ENCODE measurements at regions not wholly inside any gene's neighbourhood (a gene's known extent, or its start where the extent isn't known, plus 50 kb on each side); places are given as distances from the start of the nearest gene placed in this dataset.

DNA sequence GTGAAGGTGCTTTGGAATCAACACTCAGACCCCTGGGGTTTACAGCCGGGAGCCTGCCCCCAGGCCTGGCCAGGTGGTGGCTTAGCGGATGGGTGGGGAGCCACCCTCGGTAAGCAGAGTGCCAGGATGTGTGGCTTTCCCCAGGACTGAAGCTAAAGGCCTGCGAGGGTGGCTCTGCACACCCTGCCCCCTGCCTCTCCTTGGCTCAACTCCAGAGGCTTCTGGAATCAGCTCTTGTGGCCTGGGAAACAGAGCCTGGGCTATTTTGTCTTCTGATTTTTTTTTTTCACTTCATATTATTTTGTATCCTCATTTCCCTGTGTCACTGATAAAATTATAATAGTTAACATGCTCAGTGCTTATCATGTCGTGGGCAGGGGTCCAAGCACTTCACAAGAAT, 79.8 kb downstream of the RHOB start:
- no peaks in the 10 kb centered on the region for H3K36me3 ChIP-seq
- no peaks in the 10 kb centered on the region for H3K27me3 ChIP-seq (replicated peaks)
- no peak for DNase-seq (ENCODE audit: low read depth in 1 of 2, low spot score in 2 of 2)
- no peak overlapping the region for H3K4me3 ChIP-seq
- peaks cover 29% of the 10 kb centered on the region for H3K4me1 ChIP-seq (replicated peaks)
- H3K27ac ChIP-seq, result no peak overlapping the region
- no peaks in the 10 kb centered on the region for H3K9me3 ChIP-seq (replicated peaks)

DNA sequence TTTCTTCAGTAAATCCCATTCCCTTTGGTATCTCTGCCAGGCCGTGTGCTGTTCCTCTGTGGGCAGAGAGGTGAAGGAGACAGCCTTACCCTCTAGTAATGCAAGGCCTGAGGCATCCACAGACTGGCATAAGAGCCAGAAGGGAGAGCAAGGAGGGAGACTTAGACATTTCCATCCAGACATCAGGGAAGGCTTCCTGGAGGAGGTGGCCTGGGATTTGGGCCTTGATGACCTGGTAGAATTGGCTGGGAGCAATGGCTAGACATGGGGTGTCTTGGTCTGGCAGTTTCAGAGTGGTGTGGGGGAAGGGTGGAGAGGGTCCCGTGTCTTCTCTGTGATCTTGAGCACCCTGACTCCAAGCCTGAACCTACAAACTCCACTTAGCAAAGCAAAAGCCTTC, 81.8 kb downstream of the RHOB start:
- no peaks in the 10 kb centered on the region for H3K9me3 ChIP-seq (replicated peaks)

DNA sequence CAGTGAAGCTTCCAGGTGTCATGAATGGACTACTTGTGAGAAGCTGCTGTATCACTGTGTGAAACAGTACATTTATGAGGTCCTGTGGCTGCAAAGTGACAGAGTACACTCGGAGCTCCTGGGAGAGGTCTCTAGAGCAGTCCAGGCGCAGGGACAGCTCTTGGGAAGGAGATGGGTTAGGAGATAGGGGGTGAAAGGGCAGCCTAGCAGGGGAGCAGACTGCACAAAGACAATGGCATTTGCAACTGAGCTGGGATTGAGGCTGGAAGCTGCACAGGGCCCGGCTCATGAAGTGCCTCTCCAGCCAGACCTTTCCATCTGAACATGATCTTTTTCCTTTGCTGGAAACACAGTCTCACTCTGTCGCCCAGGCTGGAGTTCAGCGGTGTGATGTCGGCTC, 83.6 kb downstream of the RHOB start:
- no peak overlapping the region for H3K27ac ChIP-seq
- H3K27me3 ChIP-seq (replicated peaks), result no peaks in the 10 kb centered on the region
- no peak for DNase-seq (ENCODE audit: low read depth in 1 of 2, low spot score in 2 of 2)
- peaks cover 15% of the 10 kb centered on the region for H3K4me1 ChIP-seq (replicated peaks)
- H3K36me3 ChIP-seq, result no peaks in the 10 kb centered on the region
- no peak overlapping the region for H3K4me3 ChIP-seq
- H3K9me3 ChIP-seq (replicated peaks), result no peaks in the 10 kb centered on the region

More for the DNA sequence above, 81.8 kb downstream of the RHOB start:
- no peak for DNase-seq (ENCODE audit: low read depth in 1 of 2, low spot score in 2 of 2)
- Histone ChIP-seq H3K27me3 (replicated peaks) (no peaks in the 10 kb centered on the region), H3K27ac (no peak overlapping the region), H3K36me3 (no peaks in the 10 kb centered on the region), H3K4me1 (replicated peaks) (peaks cover 29% of the 10 kb centered on the region), H3K4me3 (no peak overlapping the region)

DNA sequence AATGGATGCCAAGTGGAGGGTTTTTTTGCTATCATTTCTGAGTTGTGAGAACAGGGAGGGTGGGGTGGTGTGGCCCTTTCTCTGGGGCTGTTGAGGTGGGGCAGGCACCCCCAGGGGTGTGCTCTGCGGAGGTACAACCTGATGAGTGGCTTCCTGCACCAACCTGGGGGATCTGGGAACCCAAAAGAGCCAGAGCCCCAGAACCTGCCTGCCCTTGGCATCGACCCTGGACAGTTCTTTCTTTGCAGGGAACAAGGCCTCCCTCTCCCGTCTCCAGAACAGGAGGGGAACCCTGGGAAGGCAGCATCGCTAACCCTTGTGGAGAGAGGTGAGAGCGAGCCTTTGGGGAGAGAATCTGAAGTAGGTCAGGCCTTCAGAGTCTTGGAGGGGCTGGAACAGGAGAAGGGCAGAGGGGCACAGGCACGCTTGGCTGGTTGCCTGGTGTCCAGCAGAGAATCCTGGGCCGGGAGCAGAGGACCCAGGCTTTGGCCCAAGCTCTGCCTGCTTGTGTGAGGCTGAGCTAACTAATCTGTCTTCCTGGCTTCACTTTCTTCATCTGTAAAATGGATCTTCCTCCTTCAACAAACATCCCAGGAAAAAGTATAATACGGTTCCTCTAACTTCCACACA, 84.9 kb downstream of the RHOB start:
- Histone ChIP-seq H3K36me3 (no peaks in the 10 kb centered on the region), H3K4me3 (no peak overlapping the region), H3K4me1 (replicated peaks) (peaks cover 5% of the 10 kb centered on the region; the same call in 1 of the 2 replicates), H3K9me3 (replicated peaks) (no peaks in the 10 kb centered on the region), H3K27me3 (replicated peaks) (no peaks in the 10 kb centered on the region), H3K27ac (no peak overlapping the region)
- DNase-seq (ENCODE audit: low read depth in 1 of 2, low spot score in 2 of 2), result no peak

DNA sequence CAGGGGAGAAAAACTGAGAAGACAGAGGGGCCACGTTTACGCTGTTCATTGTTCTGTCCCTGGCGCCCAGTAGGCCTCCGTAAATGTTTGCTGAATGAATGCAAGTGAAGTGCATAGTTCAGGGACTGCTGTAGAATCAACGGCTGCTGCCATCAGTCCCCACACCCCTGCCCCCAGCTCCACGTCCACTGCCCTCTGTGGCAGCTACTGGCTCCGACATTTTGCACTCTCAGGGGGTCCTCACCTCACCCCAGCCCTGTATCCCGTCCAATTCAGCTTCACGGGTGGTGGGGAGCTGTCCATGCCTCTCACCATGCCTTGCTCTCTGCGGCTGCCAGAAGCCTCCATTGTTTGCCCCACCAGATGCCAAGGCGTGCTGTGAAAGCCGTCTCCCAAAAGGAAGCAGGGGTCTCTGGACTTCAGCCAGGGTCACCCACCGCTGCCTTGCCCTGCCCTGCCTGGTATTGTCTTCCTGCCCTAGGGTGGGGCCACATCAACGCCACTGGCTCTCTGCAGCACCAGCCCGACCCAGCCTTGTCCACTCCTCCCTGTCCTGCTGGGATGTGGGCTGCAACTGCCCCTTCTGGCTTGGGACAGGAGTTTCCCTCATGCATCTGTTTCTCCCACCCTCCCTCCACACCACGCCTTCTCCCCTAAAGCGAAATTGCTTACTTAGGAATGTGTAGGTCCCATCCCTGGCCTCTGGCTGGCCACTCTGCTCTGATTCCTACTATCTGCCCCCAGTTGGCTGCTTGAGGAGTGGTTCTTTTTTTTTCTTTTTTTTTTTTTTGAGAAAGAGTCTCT, 86.0 kb downstream of the RHOB start:
- H3K4me3 ChIP-seq, result no peak overlapping the region
- H3K9me3 ChIP-seq (replicated peaks), result no peaks in the 10 kb centered on the region
- H3K4me1 ChIP-seq (replicated peaks), result no peaks in the 10 kb centered on the region
- no peaks in the 10 kb centered on the region for H3K27me3 ChIP-seq (replicated peaks)
- H3K36me3 ChIP-seq, result no peaks in the 10 kb centered on the region
- H3K27ac ChIP-seq, result no peak overlapping the region
- no peak for DNase-seq (ENCODE audit: low read depth in 1 of 2, low spot score in 2 of 2)

DNA sequence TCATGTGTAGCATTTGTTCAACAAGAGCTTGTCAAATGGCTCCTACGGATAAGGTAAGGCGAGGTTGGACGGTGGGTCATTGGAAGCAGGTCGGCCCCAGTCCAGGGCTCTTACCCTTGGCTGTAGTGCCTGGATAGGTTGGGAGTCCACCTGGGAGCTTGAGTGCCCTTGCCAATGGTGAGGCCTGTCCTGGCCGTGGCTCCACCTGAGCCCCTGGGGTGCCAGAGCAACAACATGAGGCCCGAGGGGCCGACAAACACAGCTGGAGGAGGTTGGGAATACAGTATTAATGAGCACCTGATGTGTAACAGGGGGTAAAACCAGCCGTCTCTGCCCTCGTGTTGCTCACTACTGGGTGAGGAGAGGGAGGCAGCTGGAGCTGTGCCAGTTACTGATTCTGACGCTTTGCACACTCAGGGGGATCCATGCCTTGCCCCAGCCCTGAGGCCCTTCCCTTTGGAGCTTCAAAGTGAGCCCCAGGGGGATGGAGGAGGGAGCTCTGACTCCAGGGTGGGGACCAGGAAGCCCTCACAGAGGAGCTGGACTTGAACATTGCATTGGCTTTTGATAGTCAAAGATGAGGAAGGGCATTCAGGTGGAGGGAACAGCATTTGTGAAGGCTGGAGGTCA, 87.2 kb downstream of the RHOB start:
- H3K27me3 ChIP-seq (replicated peaks), result no peaks in the 10 kb centered on the region
- H3K9me3 ChIP-seq (replicated peaks), result no peaks in the 10 kb centered on the region
- H3K4me3 ChIP-seq, result no peak overlapping the region
- H3K4me1 ChIP-seq (replicated peaks), result peaks cover 5% of the 10 kb centered on the region
- no peak overlapping the region for H3K27ac ChIP-seq
- no peak for DNase-seq (ENCODE audit: low read depth in 1 of 2, low spot score in 2 of 2)
- no peaks in the 10 kb centered on the region for H3K36me3 ChIP-seq

DNA sequence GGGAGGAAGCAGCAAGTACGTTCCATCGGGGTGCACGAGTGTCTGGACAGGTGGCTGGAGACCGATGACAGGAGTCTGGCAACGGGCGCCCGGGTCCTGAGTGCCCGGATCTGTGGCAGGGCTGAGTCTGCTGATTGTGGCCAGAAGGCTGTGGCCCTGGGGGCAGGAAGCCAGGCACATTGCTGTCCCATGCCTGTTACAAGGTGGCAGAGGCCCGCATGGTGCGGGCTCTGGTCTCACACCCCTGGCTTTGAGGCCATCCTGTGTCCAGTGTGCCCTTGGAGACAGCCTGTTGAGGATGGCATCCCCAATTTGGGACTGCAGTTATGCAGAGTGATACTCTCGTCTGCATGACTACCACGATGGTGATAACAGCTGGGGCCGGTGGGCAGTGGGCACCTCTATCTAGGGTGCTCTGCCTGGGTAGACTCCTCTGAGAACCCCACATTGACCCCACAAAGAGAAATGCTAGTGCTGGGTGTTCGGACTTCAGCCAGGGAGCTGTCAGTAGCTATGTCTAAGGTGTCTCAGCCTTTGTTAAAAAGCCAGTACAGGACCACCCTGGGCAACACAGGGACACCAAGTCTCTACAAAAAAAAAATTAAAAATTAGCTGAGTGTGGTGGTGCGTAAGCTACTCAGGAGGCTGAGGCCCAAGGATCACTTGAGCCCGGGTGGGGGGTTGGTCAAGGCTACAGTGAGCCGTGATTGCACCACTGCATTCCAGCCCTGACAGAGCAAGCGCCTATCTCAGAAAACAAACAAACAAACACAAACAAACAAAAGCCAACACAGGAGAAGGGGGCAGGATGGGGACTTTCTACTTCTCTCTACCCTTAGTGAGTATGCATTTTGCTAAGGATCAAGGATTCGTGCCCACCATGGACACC, 88.3 kb downstream of the RHOB start:
- no peak overlapping the region for H3K27ac ChIP-seq
- no peak overlapping the region for H3K4me3 ChIP-seq
- H3K27me3 ChIP-seq (replicated peaks), result no peaks in the 10 kb centered on the region
- H3K4me1 ChIP-seq (replicated peaks), result peaks cover 16% of the 10 kb centered on the region
- no peak for DNase-seq (ENCODE audit: low read depth in 1 of 2, low spot score in 2 of 2)
- H3K36me3 ChIP-seq, result no peaks in the 10 kb centered on the region
- no peaks in the 10 kb centered on the region for H3K9me3 ChIP-seq (replicated peaks)

DNA sequence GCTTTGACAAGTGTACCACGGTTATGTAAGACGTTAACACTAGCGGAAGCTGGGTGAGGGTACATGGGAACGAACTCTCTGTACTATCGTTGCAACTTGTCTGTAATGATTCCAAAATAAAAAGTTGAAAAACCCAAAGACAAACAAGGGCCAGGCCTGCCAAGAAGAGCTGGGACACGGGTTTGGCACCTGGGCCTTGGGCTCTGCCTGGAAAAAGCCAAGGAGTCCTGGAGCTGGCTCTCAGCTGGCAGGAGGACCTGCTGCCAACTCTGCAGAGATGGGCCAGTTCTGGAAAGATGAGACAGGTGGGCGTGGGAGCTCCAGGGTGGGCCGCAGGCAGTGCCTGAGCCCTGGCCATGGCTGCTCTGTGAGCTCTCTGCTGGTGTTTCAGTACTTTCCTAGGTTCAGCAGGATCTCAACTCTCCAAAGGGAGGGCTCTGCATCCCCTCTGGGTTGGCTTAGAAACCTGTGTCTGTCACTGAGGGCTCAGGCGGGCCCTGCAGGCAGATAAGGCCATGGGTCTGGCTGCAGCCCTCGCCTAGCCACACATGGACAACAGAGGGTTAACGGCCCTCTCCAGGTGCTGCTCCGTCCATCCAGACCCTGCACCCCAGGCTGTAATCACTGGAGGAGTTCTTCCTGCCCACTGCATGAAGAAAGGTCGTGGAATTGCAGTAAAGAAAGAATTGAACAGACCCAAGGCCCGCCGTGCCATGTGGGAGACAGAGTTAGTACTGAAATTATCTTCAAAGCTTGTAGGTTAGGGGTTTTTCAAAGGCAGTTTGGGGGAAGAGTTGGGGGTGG, 89.9 kb downstream of the RHOB start:
- Histone ChIP-seq H3K9me3 (replicated peaks) (no peaks in the 10 kb centered on the region), H3K27me3 (replicated peaks) (no peaks in the 10 kb centered on the region), H3K4me3 (no peak overlapping the region), H3K4me1 (replicated peaks) (peaks cover 21% of the 10 kb centered on the region), H3K36me3 (no peaks in the 10 kb centered on the region), H3K27ac (no peak overlapping the region)
- DNase-seq (ENCODE audit: low read depth in 1 of 2, low spot score in 2 of 2), result no peak

DNA sequence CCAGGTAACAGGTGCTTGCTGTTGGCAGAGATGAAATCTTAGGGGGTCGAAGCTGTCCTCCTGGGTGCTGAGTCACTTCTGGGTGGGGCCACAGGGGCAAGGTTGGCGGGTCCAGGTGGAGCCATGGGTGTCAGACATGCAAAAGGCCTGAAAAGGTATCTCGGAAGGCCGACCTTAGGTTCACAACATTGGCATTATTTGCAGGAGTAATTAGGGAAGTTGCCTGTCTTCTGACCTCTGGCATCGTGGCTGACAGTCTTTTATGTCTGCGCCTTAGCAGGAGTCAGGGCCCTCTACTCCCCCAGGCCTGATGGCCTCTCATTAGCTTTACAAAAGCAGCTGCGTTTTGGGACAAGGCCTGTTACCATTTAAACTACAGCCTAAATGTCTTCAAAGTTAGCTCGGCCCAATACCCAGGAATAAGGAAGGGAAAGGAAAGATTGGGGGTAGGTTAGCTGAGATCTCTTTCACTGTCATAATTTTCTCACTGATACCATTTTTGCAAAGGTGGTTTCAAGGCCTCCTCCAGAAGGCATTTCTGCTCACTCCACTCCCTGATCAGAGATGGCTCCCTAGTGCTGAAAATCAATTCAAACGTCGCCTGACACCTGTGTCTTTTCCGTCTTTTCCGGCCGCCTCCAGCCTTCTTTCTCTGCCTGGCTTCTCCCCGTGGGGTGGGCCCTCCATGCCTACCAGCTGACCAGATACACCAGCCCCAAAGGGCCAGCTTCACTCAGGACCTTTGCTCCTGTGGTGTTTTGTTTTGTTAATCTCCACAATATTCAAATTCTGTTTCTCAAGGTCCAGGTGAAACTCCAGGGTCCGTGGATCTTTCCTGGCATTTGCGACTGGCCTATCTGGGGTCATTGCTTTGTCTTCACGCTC, 90.8 kb downstream of the RHOB start:
- Histone ChIP-seq H3K27me3 (replicated peaks) (no peaks in the 10 kb centered on the region), H3K27ac (no peak overlapping the region), H3K9me3 (replicated peaks) (no peaks in the 10 kb centered on the region), H3K4me1 (replicated peaks) (peaks cover 21% of the 10 kb centered on the region), H3K4me3 (no peak overlapping the region), H3K36me3 (no peaks in the 10 kb centered on the region)
- no peak for DNase-seq (ENCODE audit: low read depth in 1 of 2, low spot score in 2 of 2)

DNA sequence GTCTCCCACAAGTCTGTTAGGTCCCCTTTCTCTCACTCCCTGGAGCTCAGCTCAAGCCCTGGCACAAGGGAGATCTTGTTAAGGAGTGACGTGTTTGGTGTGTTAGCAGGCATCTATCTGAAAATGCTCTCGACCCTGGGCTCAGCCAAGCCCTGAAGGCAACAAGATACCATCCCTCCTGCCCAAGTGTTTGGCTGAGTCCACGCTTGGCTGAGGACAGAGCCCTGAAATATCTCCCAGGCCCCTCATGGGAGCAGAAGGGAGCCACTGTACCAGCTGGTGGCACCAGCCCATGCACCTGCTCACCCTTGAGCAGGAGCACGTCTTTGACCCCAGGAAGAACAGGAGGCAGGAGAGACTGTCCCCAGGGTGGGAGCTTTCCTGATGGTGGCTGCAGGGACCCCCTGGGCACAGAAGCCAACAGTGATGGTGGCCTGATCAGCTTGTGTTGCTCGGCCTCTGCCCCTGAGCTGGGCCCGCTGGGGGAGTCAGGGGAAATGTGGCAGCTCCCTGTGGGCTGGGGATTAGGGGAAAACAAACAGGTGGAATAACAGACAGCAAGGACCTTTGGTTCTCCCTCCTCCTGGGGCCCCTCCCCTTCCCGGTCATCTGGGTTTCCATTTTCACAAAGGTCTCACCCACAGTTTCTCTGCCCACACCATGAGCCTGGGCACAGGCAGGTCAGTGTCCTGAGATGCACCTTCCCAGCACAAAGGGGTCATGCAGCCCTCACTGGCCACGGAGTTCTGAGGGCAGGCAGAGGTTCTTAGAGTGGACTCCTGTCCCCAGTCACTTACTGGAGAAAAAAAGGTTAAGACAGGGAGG, 91.6 kb downstream of the RHOB start:
- H3K27me3 ChIP-seq (replicated peaks), result no peaks in the 10 kb centered on the region
- no peak for DNase-seq (ENCODE audit: low read depth in 1 of 2, low spot score in 2 of 2)
- no peaks in the 10 kb centered on the region for H3K9me3 ChIP-seq (replicated peaks)
- H3K4me1 ChIP-seq (replicated peaks), result peaks cover 21% of the 10 kb centered on the region
- no peak overlapping the region for H3K27ac ChIP-seq
- no peak overlapping the region for H3K4me3 ChIP-seq
- no peaks in the 10 kb centered on the region for H3K36me3 ChIP-seq

DNA sequence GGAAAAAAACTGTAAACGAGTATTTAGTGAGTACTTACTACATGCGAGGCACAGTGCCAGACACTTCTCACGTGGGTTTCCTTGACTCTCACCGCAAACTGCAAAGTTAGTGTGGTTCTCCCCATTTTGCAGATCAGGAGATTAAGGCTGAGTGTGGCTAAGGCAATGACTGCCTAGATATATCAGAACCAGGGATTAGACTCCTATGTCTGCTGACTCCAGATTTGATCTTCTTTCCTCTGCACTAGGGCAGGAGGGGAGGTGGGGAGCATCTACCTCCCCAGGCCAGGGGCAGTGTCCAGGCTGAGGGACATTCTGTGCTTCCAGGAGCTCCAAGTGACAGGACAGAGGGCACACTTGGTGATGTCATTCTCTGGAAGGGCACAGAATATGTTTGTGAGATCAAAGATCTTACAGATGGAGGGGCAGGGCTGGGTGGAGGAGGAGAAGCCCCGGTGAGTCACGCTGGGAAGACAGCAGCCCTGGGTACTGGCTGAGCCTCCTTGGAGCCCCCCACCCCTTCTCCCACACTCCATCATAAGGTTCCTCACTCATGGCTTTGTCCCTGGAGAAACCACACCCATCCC, 92.4 kb downstream of the RHOB start:
- Histone ChIP-seq H3K9me3 (replicated peaks) (no peaks in the 10 kb centered on the region), H3K4me1 (replicated peaks) (peaks cover 21% of the 10 kb centered on the region), H3K27ac (peak overlapping the region; percentile 75), H3K36me3 (no peaks in the 10 kb centered on the region), H3K27me3 (replicated peaks) (no peaks in the 10 kb centered on the region), H3K4me3 (no peak overlapping the region)
- DNase-seq (ENCODE audit: low read depth in 1 of 2, low spot score in 2 of 2), result peak; percentile 85
